Ovary (tissue), 7 donors: ENCODE measurements at regions not wholly inside any gene's neighbourhood (a gene's known extent, or its start where the extent isn't known, plus 50 kb on each side); places are given as distances from the start of the nearest gene placed in this dataset.

Source experiments
- DNase-seq, 5 donors: peaks; one replicate each; pipeline ENCODE4 v3.0.0-alpha.2; 2019 to 2020
- H3K27ac ChIP-seq, 2 donors: fragments of 200-600 bp; one replicate each; pipeline versions ENCODE4 v1.5.1 to v1.8.0; 2019 to 2022
- H3K27me3 ChIP-seq: fragments of 200-600 bp; one replicate; pipeline ENCODE4 v1.8.0; 2022
- H3K36me3 ChIP-seq: fragments of 200-600 bp; sonication (generic); one replicate; pipeline ENCODE4 v1.5.1; 2019
- H3K4me1 ChIP-seq: one replicate; pipeline ENCODE4 v1.8.1; 2013; ENCODE audit warnings: mild to moderate bottlenecking, moderate library complexity; ENCODE audit not compliant: insufficient read depth
- H3K4me3 ChIP-seq: fragments of 200-600 bp; sonication (generic); one replicate; pipeline ENCODE4 v1.5.1; 2017
- H3K9me3 ChIP-seq, 2 donors: fragments of 200-600 bp in 1 of 2; sonication (generic) in 1 of 2; one replicate each; pipeline versions ENCODE4 v1.5.1 to v1.8.1; 2013 to 2019; ENCODE audit warnings: mild to moderate bottlenecking in 1 of 2, moderate library complexity in 1 of 2
- EP300 ChIP-seq: sonication (generic); formaldehyde crosslinking; IDR thresholded peaks from one replicate; pipeline ENCODE4 v1.6.1; 2017; ENCODE audit warnings: antibody characterized with exemption
- POLR2A ChIP-seq: fragments of 450-650 bp; IDR thresholded peaks from one replicate; pipeline ENCODE4 v1.6.1; 2017; ENCODE audit warnings: antibody characterized with exemption, mild to moderate bottlenecking, moderate library complexity
- WGBS, 3 donors: extraction: QIAGEN DNeasy Blood & Tissue Kit in 1 of 3; methylation state at CpG; one replicate each; pipeline versions ENCODE4 v1.1.5 to v1.1.7; 2013 to 2017; 5-methylcytosine and 5-hydroxymethylcytosine counted together
- intact Hi-C, 4 donors: fragments of 100-400 bp; cut with DNase I; formaldehyde crosslinking; loops; one replicate each; pipeline versions ENCODE4 v1.11.0 to v1.15.1; 2022 to 2023
- TF ChIP-seq, protein P1 (sequence below), 3 donors: fragments of 450-650 bp in 2 of 3; fragments of 200-600 bp in 1 of 3; IDR thresholded peaks; one replicate each; pipeline versions ENCODE4 v1.5.1 to v1.8.0; 2016 to 2022; ENCODE audit warnings: antibody characterized with exemption in 3 of 3, mild to moderate bottlenecking in 1 of 3
- donor health status: DM: no; HTN: no; CAD: no; lungs with moderate emphysema.
- donor health status: DM: no; HTN: no; CAD: no.
- donor health status: Bipolar disorder and iron deficiency.
- donor health status: DM: no; HTN: no; CAD: no.
- donor health status: DM: yes; HTN: yes; CAD: no.

DNA sequence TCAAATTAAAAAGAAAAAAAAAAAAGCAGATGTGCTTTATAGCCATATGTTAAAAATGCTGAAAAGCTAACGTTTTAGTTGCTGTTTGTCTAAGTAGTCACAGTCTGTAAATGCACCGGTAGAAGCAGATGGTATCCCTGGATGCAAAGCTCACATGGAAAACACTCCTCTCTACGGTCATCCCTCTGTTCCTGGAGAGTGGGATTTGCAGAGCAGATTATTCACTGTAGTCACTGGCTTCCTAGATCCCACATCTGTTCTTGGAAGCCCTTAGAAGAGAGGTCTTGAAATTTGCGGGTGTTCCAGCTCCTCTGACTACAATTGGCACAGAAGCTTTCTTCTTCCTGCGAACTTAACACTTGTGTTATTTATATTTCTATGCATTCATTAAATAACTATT is 186.6 kb downstream of the PMP22 start:
- 51 to 57% (median 54%) methylated on average over 5 of the region's 5 CpGs for WGBS, 3 donors
- DNase-seq: no peak
- Histone ChIP-seq H3K4me1 (no peaks in the 10 kb centered on the region), H3K4me3 (no peak overlapping the region), H3K27me3 (no peaks in the 10 kb centered on the region), H3K36me3 (no peaks in the 10 kb centered on the region), H3K27ac (no peak overlapping the region), H3K9me3 (no peaks in the 10 kb centered on the region)
- intact Hi-C loops: no loop called here
- TF ChIP-seq, protein P1, sequence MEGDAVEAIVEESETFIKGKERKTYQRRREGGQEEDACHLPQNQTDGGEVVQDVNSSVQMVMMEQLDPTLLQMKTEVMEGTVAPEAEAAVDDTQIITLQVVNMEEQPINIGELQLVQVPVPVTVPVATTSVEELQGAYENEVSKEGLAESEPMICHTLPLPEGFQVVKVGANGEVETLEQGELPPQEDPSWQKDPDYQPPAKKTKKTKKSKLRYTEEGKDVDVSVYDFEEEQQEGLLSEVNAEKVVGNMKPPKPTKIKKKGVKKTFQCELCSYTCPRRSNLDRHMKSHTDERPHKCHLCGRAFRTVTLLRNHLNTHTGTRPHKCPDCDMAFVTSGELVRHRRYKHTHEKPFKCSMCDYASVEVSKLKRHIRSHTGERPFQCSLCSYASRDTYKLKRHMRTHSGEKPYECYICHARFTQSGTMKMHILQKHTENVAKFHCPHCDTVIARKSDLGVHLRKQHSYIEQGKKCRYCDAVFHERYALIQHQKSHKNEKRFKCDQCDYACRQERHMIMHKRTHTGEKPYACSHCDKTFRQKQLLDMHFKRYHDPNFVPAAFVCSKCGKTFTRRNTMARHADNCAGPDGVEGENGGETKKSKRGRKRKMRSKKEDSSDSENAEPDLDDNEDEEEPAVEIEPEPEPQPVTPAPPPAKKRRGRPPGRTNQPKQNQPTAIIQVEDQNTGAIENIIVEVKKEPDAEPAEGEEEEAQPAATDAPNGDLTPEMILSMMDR (IDR thresholded peaks at IDR 0.05): no peak
- TF ChIP-seq EP300 (no peak), POLR2A (no peak)

DNA sequence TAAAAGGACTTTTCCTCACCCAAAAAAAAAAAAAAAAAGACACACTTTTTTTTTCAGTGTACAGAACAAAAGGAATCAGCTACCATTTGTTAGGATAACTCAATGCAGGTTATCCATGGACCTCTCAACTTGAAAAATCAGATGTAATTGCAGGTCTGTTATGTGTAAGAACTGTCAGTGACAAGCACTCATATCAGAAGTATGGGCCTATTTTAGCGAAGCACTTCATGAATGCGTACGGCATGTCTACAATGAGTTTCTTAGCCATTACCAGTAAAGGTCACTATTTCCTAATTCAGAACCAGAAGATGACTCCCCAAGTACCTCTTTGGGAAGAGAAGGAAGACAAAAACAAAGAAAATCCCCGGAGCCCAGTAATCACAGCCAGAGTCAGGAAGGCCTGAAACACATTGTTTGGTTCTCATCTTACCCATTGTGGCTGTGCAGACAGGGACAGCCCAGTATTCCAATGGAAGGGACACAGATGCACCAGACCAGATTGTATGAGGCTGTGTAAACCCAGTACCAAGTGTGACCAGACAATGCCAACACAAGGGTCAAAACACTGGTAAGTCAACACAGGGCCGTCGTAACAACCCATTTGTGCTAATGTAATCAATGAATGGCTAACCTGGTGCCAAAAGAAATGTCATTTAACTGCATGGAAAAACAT is 188.0 kb downstream of the PMP22 start:
- intact Hi-C loops: no loop called here
- no peaks in the 10 kb centered on the region for H3K4me1 ChIP-seq
- H3K4me3 ChIP-seq: no peak overlapping the region
- no peak for TF ChIP-seq POLR2A
- no peak for TF ChIP-seq EP300
- TF ChIP-seq, protein P1 (IDR thresholded peaks at IDR 0.05): no peak
- no peaks in the 10 kb centered on the region for H3K27me3 ChIP-seq
- H3K9me3 ChIP-seq: no peaks in the 10 kb centered on the region
- 88 to 90% (median 89%) methylated on average over 6 of the region's 6 CpGs for WGBS, 3 donors
- H3K36me3 ChIP-seq: no peaks in the 10 kb centered on the region
- no peak overlapping the region for H3K27ac ChIP-seq
- no peak for DNase-seq

GRCh38 chr17:15051933-15052332 is 213.2 kb downstream of the PMP22 start:
- WGBS, 3 donors: 25 to 32% (median 29%) methylated on average over 4 of the region's 4 CpGs
- no peaks in the 10 kb centered on the region for H3K9me3 ChIP-seq
- H3K27me3 ChIP-seq: no peaks in the 10 kb centered on the region
- H3K36me3 ChIP-seq: no peaks in the 10 kb centered on the region
- TF ChIP-seq EP300: no peak
- TF ChIP-seq, protein P1 (IDR thresholded peaks at IDR 0.05): no peak
- no peak for TF ChIP-seq POLR2A
- H3K4me3 ChIP-seq: no peak overlapping the region
- intact Hi-C loops: no loop called here
- no peak overlapping the region for H3K27ac ChIP-seq
- no peak for DNase-seq
- H3K4me1 ChIP-seq: no peaks in the 10 kb centered on the region

- no peaks in the 10 kb centered on the region for H3K9me3 ChIP-seq
- H3K36me3 ChIP-seq: no peaks in the 10 kb centered on the region
- H3K4me3 ChIP-seq: no peak overlapping the region
- H3K27ac ChIP-seq: no peak overlapping the region
- intact Hi-C loops: no loop called here
- WGBS, 3 donors: 71 to 75% (median 72%) methylated on average over 5 of the region's 5 CpGs
- no peaks in the 10 kb centered on the region for H3K4me1 ChIP-seq
- DNase-seq: no peak
- H3K27me3 ChIP-seq: no peaks in the 10 kb centered on the region
- TF ChIP-seq EP300 (no peak), POLR2A (no peak)
- TF ChIP-seq, protein P1 (IDR thresholded peaks at IDR 0.05): no peak
Observed at GRCh38 chr17:15049795-15050160, 215.3 kb downstream of the PMP22 start.
